ENCODE measurements at regions not wholly inside any gene's neighbourhood (a gene's known extent, or its start where the extent isn't known, plus 50 kb on each side); places are given as distances from the start of the nearest gene placed in this dataset.

DNA sequence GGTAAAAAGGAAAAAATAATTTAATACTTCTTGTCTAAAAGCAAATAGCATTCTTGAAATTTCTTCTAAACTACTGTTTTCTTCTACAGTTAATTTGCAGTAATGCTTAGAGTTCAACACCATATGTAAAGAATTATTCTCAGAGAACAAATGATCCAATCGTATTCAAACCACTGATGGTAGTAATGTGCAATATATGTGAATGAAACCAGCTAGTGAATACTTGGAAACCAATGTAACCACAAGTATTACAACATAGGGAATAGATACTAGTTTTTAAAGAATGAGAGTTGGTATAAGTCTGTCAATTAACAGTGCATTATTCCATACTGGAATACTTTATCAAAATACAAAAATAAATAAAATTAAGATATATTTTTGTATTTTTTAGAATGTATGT is 850.0 kb downstream of the DIPK2A start:
- no peak for TF ChIP-seq RAD21 (IDR thresholded peaks at IDR 0.05; ENCODE audit: low read depth)
- no peak for TF ChIP-seq TAF1 (IDR thresholded peaks at IDR 0.05; ENCODE audit: low read depth)
- TF ChIP-seq EP300 (IDR thresholded peaks at IDR 0.05; ENCODE audit: borderline replicate concordance): no peak
- TF ChIP-seq NFIC (IDR thresholded peaks at IDR 0.05): no peak
- TF ChIP-seq FOXM1 (IDR thresholded peaks at IDR 0.05; ENCODE audit: borderline replicate concordance, low read depth): no peak
- no peak for TF ChIP-seq TCF12 (IDR thresholded peaks at IDR 0.05; ENCODE audit: low read depth)
- TF ChIP-seq USF1 (IDR thresholded peaks at IDR 0.05): no peak
- TF ChIP-seq EGR1 (IDR thresholded peaks at IDR 0.05): no peak
- no peak for TF ChIP-seq CEBPB (IDR thresholded peaks at IDR 0.05)
- TF ChIP-seq REST (IDR thresholded peaks at IDR 0.05; ENCODE audit: low read depth): no peak
- no peak for TF ChIP-seq YY1 (IDR thresholded peaks at IDR 0.05; ENCODE audit: low read depth)
- no peak for TF ChIP-seq TEAD4 (IDR thresholded peaks at IDR 0.05)
- TF ChIP-seq MAX (IDR thresholded peaks at IDR 0.05): no peak
